ENCODE measurements at regions not wholly inside any gene's neighbourhood (a gene's known extent, or its start where the extent isn't known, plus 50 kb on each side); places are given as distances from the start of the nearest gene placed in this dataset.

- no peaks in the 10 kb centered on the region for H3K9me3 ChIP-seq
- TF ChIP-seq CTCF (IDR thresholded peaks at IDR 0.05) (no peak), POLR2AphosphoS5 (IDR thresholded peaks at IDR 0.05) (no peak), POLR2A (IDR thresholded peaks at IDR 0.05) (no peak), EP300 (IDR thresholded peaks at IDR 0.05) (no peak)
- H3K27me3 ChIP-seq = no peaks in the 10 kb centered on the region
- H3K4me1 ChIP-seq = no peaks in the 10 kb centered on the region
- 64 to 72% methylated on average over 4 of the region's 4 CpGs for WGBS, 2 donors (ENCODE audit: low coverage in 1 of 2)
- no peaks in the 10 kb centered on the region for H3K36me3 ChIP-seq
- H3K4me3 ChIP-seq = no peak overlapping the region
- H3K27ac ChIP-seq = no peak overlapping the region
- no peak for ATAC-seq
These were observed 429.0 kb upstream of the NWD2 start for GRCh38 chr4:36815536-36815935.

- Histone ChIP-seq H3K36me3 (no peaks in the 10 kb centered on the region), H3K27me3 (no peaks in the 10 kb centered on the region), H3K9me3 (no peaks in the 10 kb centered on the region), H3K4me1 (no peaks in the 10 kb centered on the region), H3K4me3 (no peak overlapping the region), H3K27ac (no peak overlapping the region)
- no peak for ATAC-seq
- 89 to 100% methylated on average over 2 to 3 of the region's 12 CpGs for WGBS, 2 donors (ENCODE audit: low coverage in 1 of 2)
- no peak for TF ChIP-seq CTCF (IDR thresholded peaks at IDR 0.05)
- TF ChIP-seq EP300 (IDR thresholded peaks at IDR 0.05) = no peak
- no peak for TF ChIP-seq POLR2AphosphoS5 (IDR thresholded peaks at IDR 0.05)
- no peak for TF ChIP-seq POLR2A (IDR thresholded peaks at IDR 0.05)
These were observed 421.2 kb upstream of the NWD2 start for GRCh38 chr4:36823199-36823967.

GRCh38 chr4:36824682-36825081 lies 419.9 kb upstream of the NWD2 start:
- WGBS, 2 donors (ENCODE audit: low coverage in 1 of 2) = 60 to 83% methylated on average over 3 of the region's 3 CpGs
- ATAC-seq = no peak
- Histone ChIP-seq H3K36me3 (no peaks in the 10 kb centered on the region), H3K9me3 (no peaks in the 10 kb centered on the region), H3K27me3 (no peaks in the 10 kb centered on the region), H3K4me3 (no peak overlapping the region), H3K27ac (no peak overlapping the region), H3K4me1 (no peaks in the 10 kb centered on the region)
- TF ChIP-seq CTCF (IDR thresholded peaks at IDR 0.05) = no peak
- TF ChIP-seq POLR2AphosphoS5 (IDR thresholded peaks at IDR 0.05) = no peak
- TF ChIP-seq POLR2A (IDR thresholded peaks at IDR 0.05) = no peak
- no peak for TF ChIP-seq EP300 (IDR thresholded peaks at IDR 0.05)

- 67 to 86% methylated on average over 4 of the region's 4 CpGs for WGBS, 2 donors (ENCODE audit: low coverage in 1 of 2)
These were observed 409.3 kb upstream of the NWD2 start for GRCh38 chr4:36835246-36835645.

More at GRCh38 chr4:36835246-36835645, 409.3 kb upstream of the NWD2 start:
- ATAC-seq = no peak
- Histone ChIP-seq H3K27ac (no peak overlapping the region), H3K4me3 (no peak overlapping the region), H3K27me3 (no peaks in the 10 kb centered on the region), H3K9me3 (no peaks in the 10 kb centered on the region), H3K4me1 (no peaks in the 10 kb centered on the region), H3K36me3 (no peaks in the 10 kb centered on the region)
- TF ChIP-seq CTCF (IDR thresholded peaks at IDR 0.05) = no peak
